Muscle of arm (tissue), 1 donor: ENCODE measurements at regions not wholly inside any gene's neighbourhood (a gene's known extent, or its start where the extent isn't known, plus 50 kb on each side); places are given as distances from the start of the nearest gene placed in this dataset.

Experiments
- DNase-seq: peaks from one replicate; pipeline ENCODE4 v3.0.0-alpha.2; 2013

- no peak for DNase-seq
These were observed 108.9 kb upstream of the ZMIZ1 start for GRCh38 chr10:78959924-78960285.

- DNase-seq = peak; percentile 63
These were observed 108.4 kb upstream of the ZMIZ1 start for GRCh38 chr10:78960316-78960800.

DNA sequence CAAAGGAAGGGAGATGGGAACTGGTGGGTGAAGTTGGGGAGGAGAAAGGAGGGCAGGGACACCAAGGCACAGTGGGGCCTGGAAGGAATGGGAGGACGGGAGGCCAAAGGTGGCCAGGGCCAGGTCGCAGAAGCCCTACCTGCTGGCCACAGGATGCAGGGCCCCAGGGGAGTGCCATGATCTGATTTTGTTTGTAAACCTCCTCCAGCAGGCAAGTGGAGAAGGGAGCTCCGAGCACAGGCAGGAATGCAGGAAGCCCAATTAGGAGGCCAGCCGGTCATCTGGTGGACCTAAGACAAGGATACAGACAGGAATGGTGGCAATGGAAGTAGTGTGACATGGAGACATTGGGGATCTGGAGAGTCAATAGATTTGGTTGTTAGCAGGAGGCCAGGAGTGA is 107.0 kb upstream of the ZMIZ1 start:
- no peak for DNase-seq

- no peak for DNase-seq
These were observed 105.4 kb upstream of the ZMIZ1 start for GRCh38 chr10:78963074-78964034.

GRCh38 chr10:78964274-78964951 is 104.4 kb upstream of the ZMIZ1 start:
- DNase-seq = no peak

- no peak for DNase-seq
These were observed 103.7 kb upstream of the ZMIZ1 start for GRCh38 chr10:78964952-78965633.

DNA sequence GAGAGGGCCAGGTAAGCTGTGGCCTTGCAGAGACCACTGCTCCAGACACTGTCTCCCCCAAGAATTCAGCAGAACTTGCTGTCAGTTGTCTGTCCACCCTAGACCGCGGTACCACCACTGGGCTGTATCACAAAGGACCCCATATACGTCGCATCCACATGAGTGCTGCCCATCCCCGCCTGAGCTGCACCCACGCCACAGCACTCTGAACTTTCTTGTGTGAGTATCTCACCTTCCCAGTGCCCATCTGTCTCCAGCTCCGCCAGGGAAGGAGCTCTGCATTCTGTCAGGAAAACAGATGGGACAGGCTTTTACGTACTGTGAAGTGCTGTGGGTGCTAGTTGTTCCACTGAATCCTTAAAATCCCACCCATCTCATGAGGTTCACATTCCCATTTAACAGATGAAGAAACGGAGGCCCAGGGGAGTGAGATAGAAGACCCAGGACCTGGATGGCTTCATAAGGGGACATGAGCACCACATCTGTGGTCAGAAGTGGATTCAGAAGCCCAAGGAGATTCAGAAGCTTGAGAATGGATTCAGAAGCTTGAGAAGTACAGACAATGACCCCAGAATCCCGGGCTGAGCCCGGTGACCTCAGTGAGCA is 102.5 kb upstream of the ZMIZ1 start:
- DNase-seq = no peak

GRCh38 chr10:78966844-78967488 is 101.8 kb upstream of the ZMIZ1 start:
- DNase-seq = no peak

- DNase-seq = no peak
These were observed 100.3 kb upstream of the ZMIZ1 start for GRCh38 chr10:78968300-78968942.

GRCh38 chr10:78968943-78969342 is 99.8 kb upstream of the ZMIZ1 start:
- no peak for DNase-seq

- no peak for DNase-seq
These were observed 99.0 kb upstream of the ZMIZ1 start for GRCh38 chr10:78969719-78970118.

DNA sequence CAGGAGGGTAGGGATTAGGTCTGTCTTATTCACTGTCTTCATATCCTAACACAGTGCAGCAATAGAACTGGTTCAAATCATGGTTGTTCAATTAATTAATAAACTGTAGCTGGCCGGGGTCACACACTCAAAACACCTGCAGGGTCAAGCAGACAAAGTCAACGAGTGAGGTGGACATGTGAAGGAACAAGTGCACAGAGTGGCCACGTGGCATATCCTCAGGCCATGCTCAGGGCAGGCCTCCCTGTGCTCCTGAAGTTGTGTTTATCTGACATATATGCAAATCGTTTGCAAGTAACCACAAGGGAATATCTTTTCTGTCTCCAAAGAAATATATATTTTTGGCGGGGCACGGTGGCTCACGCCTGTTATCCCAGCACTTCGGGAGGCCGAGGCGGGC is 98.5 kb upstream of the ZMIZ1 start:
- DNase-seq = no peak

GRCh38 chr10:78971094-78971682 is 97.6 kb upstream of the ZMIZ1 start:
- DNase-seq = no peak

DNA sequence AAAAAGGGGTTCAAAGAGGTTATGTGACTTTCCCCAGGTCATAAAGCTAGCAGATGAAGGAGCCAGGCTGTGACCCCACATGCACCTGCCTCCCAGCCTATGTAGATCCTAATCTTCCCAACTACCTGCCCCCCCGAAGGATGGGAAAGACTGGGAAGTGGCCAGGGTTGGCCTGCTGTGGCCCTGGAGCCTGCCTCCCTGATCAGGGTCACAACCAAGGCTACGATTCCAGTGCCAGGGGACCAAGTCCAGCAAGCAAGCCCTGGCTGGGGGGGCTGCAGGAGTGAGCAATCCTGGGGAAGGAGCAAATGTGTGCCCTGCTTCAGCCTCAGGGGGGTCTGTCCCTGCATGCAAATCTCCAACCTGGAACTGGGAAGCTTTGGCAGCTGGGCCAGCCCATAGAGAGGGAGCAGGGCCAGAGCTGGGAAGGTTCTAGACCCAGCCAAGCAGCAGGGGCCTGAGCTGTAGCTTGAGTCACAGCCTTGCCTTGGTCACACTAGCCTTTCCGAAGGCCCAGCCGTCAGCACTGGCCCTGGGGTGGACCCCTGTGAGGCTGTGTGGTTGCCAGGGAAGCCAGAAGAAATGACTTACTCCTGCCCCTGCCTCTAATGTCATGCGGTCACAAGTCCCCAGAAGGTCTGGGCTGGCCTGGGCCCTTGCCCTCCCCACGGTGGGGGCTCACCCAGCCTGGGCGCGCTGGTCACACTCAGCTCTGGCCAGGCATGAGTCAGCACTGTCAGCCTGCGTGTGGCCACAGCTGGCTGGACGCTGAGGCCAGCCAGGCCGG is 96.4 kb upstream of the ZMIZ1 start:
- peak; percentile 59 for DNase-seq

GRCh38 chr10:78972947-78973900 is 95.5 kb upstream of the ZMIZ1 start:
- peak; percentile 91 for DNase-seq

GRCh38 chr10:78973901-78974616 is 94.7 kb upstream of the ZMIZ1 start:
- DNase-seq = peak; percentile 80

DNA sequence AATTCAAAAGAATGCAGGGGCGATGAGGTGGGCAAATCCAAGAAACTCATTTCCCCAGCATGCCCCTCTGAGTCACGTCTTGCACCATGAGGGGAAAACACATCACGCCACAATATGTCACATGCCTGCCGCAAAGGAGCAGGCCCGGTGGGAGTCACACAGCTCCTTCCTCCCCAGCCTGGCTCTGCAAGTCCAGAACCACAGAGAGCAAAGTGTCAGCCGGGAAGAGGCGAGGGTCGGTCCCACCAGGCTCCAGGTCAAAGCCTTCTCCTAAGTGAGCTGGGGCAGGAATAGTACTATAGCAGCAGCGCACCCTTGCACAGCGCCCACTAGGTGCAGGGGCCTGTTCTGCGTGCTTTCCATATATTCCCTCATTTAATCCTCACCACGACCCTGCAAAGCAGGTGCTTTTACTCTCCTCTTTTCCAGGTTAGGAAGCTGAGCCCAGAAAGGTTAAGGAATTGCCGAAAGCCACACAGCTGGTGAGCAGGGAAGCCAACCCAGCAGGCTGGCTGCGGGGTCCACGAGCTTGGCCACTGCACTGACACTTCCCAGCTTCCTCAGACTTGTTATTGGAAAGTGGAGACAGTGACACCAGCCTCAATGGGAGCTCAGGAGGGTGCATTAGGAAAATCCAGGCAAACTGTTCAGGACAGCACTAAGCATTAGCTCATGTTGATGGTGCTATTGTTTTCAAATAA is 94.0 kb upstream of the ZMIZ1 start:
- peak; percentile 47 for DNase-seq
